ENCODE measurements at regions not wholly inside any gene's neighbourhood (a gene's known extent, or its start where the extent isn't known, plus 50 kb on each side); places are given as distances from the start of the nearest gene placed in this dataset.

- Histone ChIP-seq H3K27me3 (no peaks in the 10 kb centered on the region), H3K27ac (no peak overlapping the region), H3K36me3 (replicated peaks in 1 of 2; ENCODE audit: insufficient read depth in 1 of 2, low read depth in 2 of 2) (no peaks in the 10 kb centered on the region), H3K4me1 (peaks cover 19% of the 10 kb centered on the region), H3K4me3 (no peak overlapping the region), H3K9me3 (no peaks in the 10 kb centered on the region)
- whole genome bisulfite sequencing, 2 donors, result 56 to 63% methylated on average over 3 of the region's 3 CpGs
- TF ChIP-seq CTCF (IDR thresholded peaks at IDR 0.05), result no peak
- no peak for TF ChIP-seq POLR2A (IDR thresholded peaks at IDR 0.05)
- intact Hi-C loops (cut with DNase I), result no loop called here
- ATAC-seq (no peak), DNase-seq (no peak)
These were observed 279.6 kb upstream of the ADAMTSL1 start for GRCh38 chr9:18194316-18194715.

- Histone ChIP-seq H3K27ac (no peak overlapping the region), H3K27me3 (no peaks in the 10 kb centered on the region), H3K4me1 (peaks cover 11% of the 10 kb centered on the region), H3K9me3 (no peaks in the 10 kb centered on the region), H3K4me3 (no peak overlapping the region), H3K36me3 (replicated peaks in 1 of 2; ENCODE audit: insufficient read depth in 1 of 2, low read depth in 2 of 2) (no peaks in the 10 kb centered on the region)
- DNase-seq, result no peak
- no peak for ATAC-seq
- intact Hi-C loops (cut with DNase I), result no loop called here
- 88 to 90% methylated on average over 3 of the region's 3 CpGs for WGBS, 2 donors
- TF ChIP-seq CTCF (IDR thresholded peaks at IDR 0.05) (no peak), POLR2A (IDR thresholded peaks at IDR 0.05) (no peak)
These were observed 278.7 kb upstream of the ADAMTSL1 start for GRCh38 chr9:18195223-18195622.

- intact Hi-C loops (cut with DNase I), result no loop called here
- Histone ChIP-seq H3K4me3 (no peak overlapping the region), H3K4me1 (peaks cover 8% of the 10 kb centered on the region), H3K9me3 (no peaks in the 10 kb centered on the region), H3K27me3 (no peaks in the 10 kb centered on the region), H3K27ac (no peak overlapping the region), H3K36me3 (replicated peaks in 1 of 2; ENCODE audit: insufficient read depth in 1 of 2, low read depth in 2 of 2) (no peaks in the 10 kb centered on the region)
- TF ChIP-seq POLR2A (IDR thresholded peaks at IDR 0.05) (no peak), CTCF (IDR thresholded peaks at IDR 0.05) (no peak)
- no peak for ATAC-seq
- DNase-seq, result no peak
- 71 to 92% methylated on average over 4 of the region's 4 CpGs for WGBS, 2 donors
These were observed 271.0 kb upstream of the ADAMTSL1 start for GRCh38 chr9:18202924-18203323.

GRCh38 chr9:18207735-18208134 lies 266.2 kb upstream of the ADAMTSL1 start:
- Histone ChIP-seq H3K9me3 (no peaks in the 10 kb centered on the region), H3K27ac (no peak overlapping the region), H3K36me3 (replicated peaks in 1 of 2; ENCODE audit: insufficient read depth in 1 of 2, low read depth in 2 of 2) (no peaks in the 10 kb centered on the region), H3K27me3 (no peaks in the 10 kb centered on the region), H3K4me1 (peaks cover 15% of the 10 kb centered on the region), H3K4me3 (no peak overlapping the region)
- TF ChIP-seq CTCF (IDR thresholded peaks at IDR 0.05) (no peak), POLR2A (IDR thresholded peaks at IDR 0.05) (no peak)
- WGBS, 2 donors, result 42 to 46% methylated on average over 3 of the region's 3 CpGs
- ATAC-seq, result no peak
- intact Hi-C loops (cut with DNase I), result no loop called here
- DNase-seq, result no peak

GRCh38 chr9:18208166-18209059 lies 265.5 kb upstream of the ADAMTSL1 start:
- ATAC-seq, result peak; percentile 79
- TF ChIP-seq POLR2A (IDR thresholded peaks at IDR 0.05) (no peak), CTCF (IDR thresholded peaks at IDR 0.05) (peak; percentile 44 to 70 (median 67))
- Histone ChIP-seq H3K4me3 (no peak overlapping the region), H3K36me3 (replicated peaks in 1 of 2; ENCODE audit: insufficient read depth in 1 of 2, low read depth in 2 of 2) (no peaks in the 10 kb centered on the region), H3K27ac (peak overlapping the region in 1 of 4 donors; percentile 49), H3K27me3 (no peaks in the 10 kb centered on the region), H3K9me3 (no peaks in the 10 kb centered on the region), H3K4me1 (peaks cover 15% of the 10 kb centered on the region)
- intact Hi-C loops (cut with DNase I), result no loop called here
- 9 to 14% methylated on average over 3 of the region's 3 CpGs for WGBS, 2 donors
- peak; percentile 45 to 70 (median 66) for DNase-seq
